Neural progenitor cell (in vitro differentiated cells): ENCODE measurements at regions not wholly inside any gene's neighbourhood (a gene's known extent, or its start where the extent isn't known, plus 50 kb on each side); places are given as distances from the start of the nearest gene placed in this dataset.

ENCODE experiments used
- DNase-seq: peaks from one replicate; pipeline ENCODE4 v3.0.0-alpha.2; 2016; ENCODE audit warnings: low spot score
- H2AFZ ChIP-seq: fragments of 200-600 bp; sonication (generic); replicated peaks from 2 replicates; pipeline ENCODE4 v1.6.1; 2016; ENCODE audit warnings: antibody characterized with exemption
- H3F3A ChIP-seq: fragments of 200-600 bp; sonication (generic); 2 replicates; pipeline ENCODE4 v1.6.1; 2016; ENCODE audit warnings: antibody characterized with exemption, low read depth
- H3K27ac ChIP-seq: fragments of 200-600 bp; sonication (generic); 2 replicates; pipeline ENCODE4 v1.5.1; 2016; ENCODE audit warnings: mild to moderate bottlenecking
- H3K27me3 ChIP-seq: fragments of 200-600 bp; sonication (generic); 2 replicates; pipeline ENCODE4 v1.6.1; 2016; ENCODE audit warnings: mild to moderate bottlenecking, moderate library complexity
- H3K36me3 ChIP-seq: fragments of 200-600 bp; sonication (generic); 2 replicates; pipeline ENCODE4 v1.5.1; 2016
- H3K4me1 ChIP-seq: fragments of 200-600 bp; sonication (generic); 2 replicates; pipeline ENCODE4 v1.6.1; 2016; ENCODE audit warnings: mixed run types
- H3K4me2 ChIP-seq: fragments of 200-600 bp; sonication (generic); 2 replicates; pipeline ENCODE4 v1.6.1; 2016
- H3K4me3 ChIP-seq: fragments of 200-600 bp; sonication (generic); 2 replicates; pipeline ENCODE4 v1.5.1; 2016
- H3K79me2 ChIP-seq: fragments of 200-600 bp; sonication (generic); 2 replicates; pipeline ENCODE4 v1.6.1; 2016; ENCODE audit warnings: low read depth
- H3K9ac ChIP-seq: fragments of 200-600 bp; sonication (generic); 2 replicates; pipeline ENCODE4 v1.6.1; 2016
- H3K9me3 ChIP-seq: fragments of 200-600 bp; sonication (generic); 2 replicates; pipeline ENCODE4 v1.5.1; 2016; ENCODE audit warnings: low read depth
- H4K20me1 ChIP-seq: fragments of 200-600 bp; sonication (generic); 2 replicates; pipeline ENCODE4 v1.6.1; 2016; ENCODE audit warnings: low read depth
- H3K27ac Mint-ChIP-seq: 3 replicates; pipeline ENCODE4 v1.8.0; 2021; ENCODE audit warnings: mixed read lengths
- H3K27me3 Mint-ChIP-seq: 2 replicates; pipeline ENCODE4 v1.8.0; 2022; ENCODE audit warnings: low read depth, mild to moderate bottlenecking, inconsistent platforms, moderate library complexity, mixed read lengths; ENCODE audit not compliant: insufficient read depth
- H3K36me3 Mint-ChIP-seq: 3 replicates; pipeline ENCODE4 v1.8.0; 2021; ENCODE audit warnings: mixed read lengths
- H3K4me1 Mint-ChIP-seq: 3 replicates; pipeline ENCODE4 v1.8.0; 2021; ENCODE audit warnings: mixed read lengths
- H3K4me3 Mint-ChIP-seq: 3 replicates; pipeline ENCODE4 v1.8.0; 2021; ENCODE audit warnings: mild to moderate bottlenecking, moderate library complexity, mixed read lengths
- H3K9me3 Mint-ChIP-seq: 3 replicates; pipeline ENCODE4 v1.8.0; 2020; ENCODE audit warnings: mixed read lengths
- CTCF ChIP-seq: fragments of 200-600 bp; sonication (generic); IDR thresholded peaks from 2 replicates; pipeline ENCODE4 v1.5.1; 2017; ENCODE audit warnings: antibody characterized with exemption, mild to moderate bottlenecking
- EZH2 ChIP-seq: fragments of 200-600 bp; sonication (generic); IDR thresholded peaks from 2 replicates; pipeline ENCODE4 v1.6.1; 2017; ENCODE audit warnings: antibody characterized with exemption, mild to moderate bottlenecking, moderate library complexity
- EZH2phosphoT487 ChIP-seq: fragments of 200-600 bp; sonication (generic); IDR thresholded peaks from 2 replicates; pipeline ENCODE4 v1.6.1; 2017; ENCODE audit warnings: antibody characterized with exemption

- Histone ChIP-seq H3K9ac (no peak overlapping the region), H3F3A (no peaks in the 10 kb centered on the region), H3K4me2 (no peak overlapping the region), H3K27ac (no peak overlapping the region), H3K27me3 (no peaks in the 10 kb centered on the region), H2AFZ (no peak overlapping the region), H3K79me2 (no peaks in the 10 kb centered on the region), H3K36me3 (no peaks in the 10 kb centered on the region), H3K4me3 (no peak overlapping the region), H4K20me1 (no peaks in the 10 kb centered on the region), H3K4me1 (peaks cover 13% of the 10 kb centered on the region), H3K9me3 (no peaks in the 10 kb centered on the region)
- no peaks in the 10 kb centered on the region for H3K9me3 Mint-ChIP-seq
- peaks cover 31% of the 10 kb centered on the region for H3K4me1 Mint-ChIP-seq
- H3K27ac Mint-ChIP-seq: no peak overlapping the region
- TF ChIP-seq EZH2: no peak
- no peak for TF ChIP-seq EZH2phosphoT487
- no peak for TF ChIP-seq CTCF
- DNase-seq: no peak
- no peak overlapping the region for H3K4me3 Mint-ChIP-seq
- peaks cover 13% of the 10 kb centered on the region for H3K36me3 Mint-ChIP-seq
- H3K27me3 Mint-ChIP-seq: no peaks in the 10 kb centered on the region
Measured at GRCh38 chr13:73937441-73937840, 196.8 kb downstream of the KLF12 start.

- H3K27me3 ChIP-seq: no peaks in the 10 kb centered on the region
- H3K4me3 Mint-ChIP-seq: no peak overlapping the region
- no peaks in the 10 kb centered on the region for H4K20me1 ChIP-seq
- TF ChIP-seq EZH2phosphoT487 (no peak), EZH2 (no peak), CTCF (no peak)
- H3K4me2 ChIP-seq: no peak overlapping the region
- no peaks in the 10 kb centered on the region for H3K9me3 Mint-ChIP-seq
- H3F3A ChIP-seq: no peaks in the 10 kb centered on the region
- peaks cover 13% of the 10 kb centered on the region for H3K4me1 ChIP-seq
- H3K79me2 ChIP-seq: no peaks in the 10 kb centered on the region
- no peak overlapping the region for H3K4me3 ChIP-seq
- H3K9me3 ChIP-seq: no peaks in the 10 kb centered on the region
- H2AFZ ChIP-seq: no peak overlapping the region
- H3K36me3 Mint-ChIP-seq: peaks cover 5% of the 10 kb centered on the region
- no peak overlapping the region for H3K27ac ChIP-seq
- H3K27ac Mint-ChIP-seq: no peak overlapping the region
- H3K36me3 ChIP-seq: no peaks in the 10 kb centered on the region
- no peak overlapping the region for H3K9ac ChIP-seq
- no peaks in the 10 kb centered on the region for H3K27me3 Mint-ChIP-seq
- DNase-seq: no peak
- H3K4me1 Mint-ChIP-seq: peaks cover 31% of the 10 kb centered on the region
Measured at GRCh38 chr13:73935991-73936390, 198.2 kb downstream of the KLF12 start.

DNA sequence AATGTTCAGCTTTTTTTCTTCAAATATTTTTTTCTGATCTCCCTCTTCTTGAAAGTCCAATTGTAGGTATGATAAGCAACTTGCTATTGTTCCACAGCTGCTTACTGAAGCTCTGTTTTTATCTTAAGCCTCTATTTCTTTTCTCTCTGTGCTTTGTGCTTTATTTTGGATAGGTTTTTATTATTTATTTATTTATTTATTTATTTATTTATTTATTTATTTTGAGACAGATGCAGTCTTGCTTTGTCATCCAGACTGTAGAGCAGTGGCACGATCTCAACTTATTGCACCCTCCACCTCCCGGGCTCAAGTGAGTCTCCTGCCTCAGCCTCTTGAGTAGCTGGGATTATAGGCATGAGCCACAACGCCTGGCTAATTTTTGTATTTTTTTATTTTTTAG is 199.4 kb downstream of the KLF12 start:
- H3K4me3 ChIP-seq: no peak overlapping the region
- H4K20me1 ChIP-seq: no peaks in the 10 kb centered on the region
- Mint-ChIP-seq H3K4me1 (peaks cover 23% of the 10 kb centered on the region), H3K27ac (no peak overlapping the region), H3K27me3 (no peaks in the 10 kb centered on the region), H3K36me3 (peaks cover 6% of the 10 kb centered on the region), H3K4me3 (no peak overlapping the region), H3K9me3 (no peaks in the 10 kb centered on the region)
- H3K4me2 ChIP-seq: no peak overlapping the region
- TF ChIP-seq CTCF: no peak
- no peak for TF ChIP-seq EZH2
- no peak for TF ChIP-seq EZH2phosphoT487
- no peak overlapping the region for H3K9ac ChIP-seq
- no peaks in the 10 kb centered on the region for H3K36me3 ChIP-seq
- H2AFZ ChIP-seq: no peak overlapping the region
- no peaks in the 10 kb centered on the region for H3K27me3 ChIP-seq
- no peak for DNase-seq
- H3K4me1 ChIP-seq: peaks cover 13% of the 10 kb centered on the region
- no peak overlapping the region for H3K27ac ChIP-seq
- H3F3A ChIP-seq: no peaks in the 10 kb centered on the region
- no peaks in the 10 kb centered on the region for H3K79me2 ChIP-seq
- no peaks in the 10 kb centered on the region for H3K9me3 ChIP-seq
